ENCODE measurements at regions not wholly inside any gene's neighbourhood (a gene's known extent, or its start where the extent isn't known, plus 50 kb on each side); places are given as distances from the start of the nearest gene placed in this dataset.
"Not testable (repeated sequence)": the region's sequence is repeated elsewhere in the genome, so short reads cannot be mapped to it uniquely, and the experiment has no call there.

DNA sequence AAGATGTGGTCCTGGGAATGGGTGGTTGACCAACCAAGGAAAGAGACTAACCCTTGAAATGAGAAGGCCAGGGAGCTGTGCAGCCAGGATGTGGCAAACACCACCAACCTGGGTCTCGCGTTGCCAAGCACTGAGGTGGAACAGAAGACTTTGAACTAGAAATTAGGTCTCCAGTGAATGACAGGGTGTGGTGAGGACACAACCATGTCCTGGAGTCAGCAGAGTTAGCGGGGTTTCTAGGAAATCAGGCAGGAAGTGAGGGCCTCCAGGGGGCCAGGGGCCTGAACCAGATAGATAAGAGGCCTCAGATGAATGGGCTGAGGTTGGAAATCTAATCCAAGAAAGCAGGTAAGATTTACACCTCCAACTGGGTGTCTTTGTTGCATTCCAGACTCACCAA is 353.3 kb upstream of the ARID1B start:
- no peak for ATAC-seq (ENCODE audit: low read depth)

DNA sequence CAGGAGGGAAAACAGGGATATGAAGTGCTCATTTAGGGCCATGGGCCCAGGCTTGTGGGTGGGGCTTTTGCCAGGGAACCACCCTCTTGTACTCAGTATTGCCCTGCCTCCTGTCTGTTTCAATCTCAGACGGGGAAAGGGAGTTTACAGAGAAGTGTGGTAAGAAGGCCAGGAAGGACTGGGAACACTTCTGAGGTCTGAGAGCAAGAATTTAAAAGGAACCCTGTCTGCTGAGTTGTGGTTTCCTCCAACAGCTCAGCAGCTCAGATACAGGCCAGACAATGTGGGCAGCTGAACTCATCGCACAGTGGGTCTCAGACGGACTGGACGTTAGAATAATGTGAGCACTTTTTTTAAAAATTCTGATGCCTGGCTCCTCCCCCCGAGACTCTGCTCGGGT is 354.1 kb upstream of the ARID1B start:
- TF ChIP-seq, protein P1, sequence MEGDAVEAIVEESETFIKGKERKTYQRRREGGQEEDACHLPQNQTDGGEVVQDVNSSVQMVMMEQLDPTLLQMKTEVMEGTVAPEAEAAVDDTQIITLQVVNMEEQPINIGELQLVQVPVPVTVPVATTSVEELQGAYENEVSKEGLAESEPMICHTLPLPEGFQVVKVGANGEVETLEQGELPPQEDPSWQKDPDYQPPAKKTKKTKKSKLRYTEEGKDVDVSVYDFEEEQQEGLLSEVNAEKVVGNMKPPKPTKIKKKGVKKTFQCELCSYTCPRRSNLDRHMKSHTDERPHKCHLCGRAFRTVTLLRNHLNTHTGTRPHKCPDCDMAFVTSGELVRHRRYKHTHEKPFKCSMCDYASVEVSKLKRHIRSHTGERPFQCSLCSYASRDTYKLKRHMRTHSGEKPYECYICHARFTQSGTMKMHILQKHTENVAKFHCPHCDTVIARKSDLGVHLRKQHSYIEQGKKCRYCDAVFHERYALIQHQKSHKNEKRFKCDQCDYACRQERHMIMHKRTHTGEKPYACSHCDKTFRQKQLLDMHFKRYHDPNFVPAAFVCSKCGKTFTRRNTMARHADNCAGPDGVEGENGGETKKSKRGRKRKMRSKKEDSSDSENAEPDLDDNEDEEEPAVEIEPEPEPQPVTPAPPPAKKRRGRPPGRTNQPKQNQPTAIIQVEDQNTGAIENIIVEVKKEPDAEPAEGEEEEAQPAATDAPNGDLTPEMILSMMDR (IDR thresholded peaks at IDR 0.05; ENCODE audit: poor library complexity, severe bottlenecking), result no peak
- Histone ChIP-seq H3K9me3 (ENCODE audit: severe bottlenecking) (no peaks in the 10 kb centered on the region), H3K36me3 (ENCODE audit: low read depth) (no peaks in the 10 kb centered on the region), H3K4me1 (ENCODE audit: insufficient read depth, poor library complexity, severe bottlenecking) (peaks cover 10% of the 10 kb centered on the region), H3K4me3 (ENCODE audit: severe bottlenecking) (no peak overlapping the region), H3K27ac (ENCODE audit: poor library complexity, severe bottlenecking) (no peak overlapping the region), H3K27me3 (ENCODE audit: insufficient read depth, poor library complexity, severe bottlenecking) (no peaks in the 10 kb centered on the region)
- no peak for DNase-seq (ENCODE audit: low spot score)
- ATAC-seq (ENCODE audit: low read depth), result no peak

More for the DNA sequence above, 353.3 kb upstream of the ARID1B start:
- Histone ChIP-seq H3K9me3 (ENCODE audit: severe bottlenecking) (no peaks in the 10 kb centered on the region), H3K4me3 (ENCODE audit: severe bottlenecking) (no peak overlapping the region), H3K4me1 (ENCODE audit: insufficient read depth, poor library complexity, severe bottlenecking) (peaks cover 10% of the 10 kb centered on the region), H3K27ac (ENCODE audit: poor library complexity, severe bottlenecking) (no peak overlapping the region), H3K27me3 (ENCODE audit: insufficient read depth, poor library complexity, severe bottlenecking) (no peaks in the 10 kb centered on the region), H3K36me3 (ENCODE audit: low read depth) (no peaks in the 10 kb centered on the region)
- no peak for DNase-seq (ENCODE audit: low spot score)
- TF ChIP-seq, protein P1 (IDR thresholded peaks at IDR 0.05; ENCODE audit: poor library complexity, severe bottlenecking), result no peak

DNA sequence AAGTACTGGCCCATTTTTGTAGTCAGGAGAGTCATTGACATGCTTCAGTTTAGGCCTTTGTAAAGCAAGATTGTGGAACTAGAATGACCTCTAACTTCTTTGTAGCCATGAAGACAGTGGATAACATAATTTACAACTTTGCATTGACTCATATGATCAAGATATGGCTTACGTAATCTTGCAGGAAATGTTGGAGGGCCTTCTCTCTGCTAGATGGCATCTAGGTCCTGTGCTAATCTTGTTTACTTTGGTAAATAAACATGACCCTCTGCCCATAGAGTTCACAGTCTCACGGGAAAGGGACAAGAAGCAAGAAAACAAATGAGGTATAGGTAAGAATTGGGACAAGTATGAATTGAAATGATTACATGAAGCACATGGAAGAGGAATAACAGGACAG is 355.2 kb upstream of the ARID1B start:
- no peak for DNase-seq (ENCODE audit: low spot score)
- no peak for ATAC-seq (ENCODE audit: low read depth)
- TF ChIP-seq, protein P1 (IDR thresholded peaks at IDR 0.05; ENCODE audit: poor library complexity, severe bottlenecking), result no peak
- peaks cover under 1% of the 10 kb centered on the region for H3K4me1 ChIP-seq (ENCODE audit: insufficient read depth, poor library complexity, severe bottlenecking)
- no peaks in the 10 kb centered on the region for H3K36me3 ChIP-seq (ENCODE audit: low read depth)
- no peak overlapping the region for H3K4me3 ChIP-seq (ENCODE audit: severe bottlenecking)
- H3K27ac ChIP-seq (ENCODE audit: poor library complexity, severe bottlenecking), result no peak overlapping the region
- no peaks in the 10 kb centered on the region for H3K27me3 ChIP-seq (ENCODE audit: insufficient read depth, poor library complexity, severe bottlenecking)
- H3K9me3 ChIP-seq (ENCODE audit: severe bottlenecking), result no peaks in the 10 kb centered on the region

DNA sequence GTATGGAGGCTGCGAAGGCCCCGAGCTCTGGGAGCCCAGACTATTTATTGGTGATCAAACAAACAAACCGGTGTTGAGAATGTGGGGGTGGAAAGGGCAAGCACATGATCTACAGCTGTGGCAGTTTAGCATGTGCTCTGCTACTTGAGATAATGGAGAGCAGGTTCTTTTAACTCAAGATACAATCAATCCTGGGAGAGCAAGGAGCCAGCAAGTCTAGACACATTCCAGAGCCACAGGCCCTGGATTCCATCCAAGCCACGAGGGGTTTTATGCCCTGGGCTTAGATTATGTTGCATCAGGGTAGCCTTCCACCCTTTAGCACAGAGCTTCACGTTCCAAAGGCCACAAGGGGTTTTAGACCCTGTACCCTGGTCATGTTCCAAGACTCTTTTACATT is 355.9 kb upstream of the ARID1B start:
- not testable (repeated sequence) for H3K9me3 ChIP-seq (ENCODE audit: severe bottlenecking); H3K36me3 ChIP-seq (ENCODE audit: low read depth); H3K27me3 ChIP-seq (ENCODE audit: insufficient read depth, poor library complexity, severe bottlenecking); ATAC-seq (ENCODE audit: low read depth); H3K27ac ChIP-seq (ENCODE audit: poor library complexity, severe bottlenecking); H3K4me3 ChIP-seq (ENCODE audit: severe bottlenecking); H3K4me1 ChIP-seq (ENCODE audit: insufficient read depth, poor library complexity, severe bottlenecking); DNase-seq (ENCODE audit: low spot score)

DNA sequence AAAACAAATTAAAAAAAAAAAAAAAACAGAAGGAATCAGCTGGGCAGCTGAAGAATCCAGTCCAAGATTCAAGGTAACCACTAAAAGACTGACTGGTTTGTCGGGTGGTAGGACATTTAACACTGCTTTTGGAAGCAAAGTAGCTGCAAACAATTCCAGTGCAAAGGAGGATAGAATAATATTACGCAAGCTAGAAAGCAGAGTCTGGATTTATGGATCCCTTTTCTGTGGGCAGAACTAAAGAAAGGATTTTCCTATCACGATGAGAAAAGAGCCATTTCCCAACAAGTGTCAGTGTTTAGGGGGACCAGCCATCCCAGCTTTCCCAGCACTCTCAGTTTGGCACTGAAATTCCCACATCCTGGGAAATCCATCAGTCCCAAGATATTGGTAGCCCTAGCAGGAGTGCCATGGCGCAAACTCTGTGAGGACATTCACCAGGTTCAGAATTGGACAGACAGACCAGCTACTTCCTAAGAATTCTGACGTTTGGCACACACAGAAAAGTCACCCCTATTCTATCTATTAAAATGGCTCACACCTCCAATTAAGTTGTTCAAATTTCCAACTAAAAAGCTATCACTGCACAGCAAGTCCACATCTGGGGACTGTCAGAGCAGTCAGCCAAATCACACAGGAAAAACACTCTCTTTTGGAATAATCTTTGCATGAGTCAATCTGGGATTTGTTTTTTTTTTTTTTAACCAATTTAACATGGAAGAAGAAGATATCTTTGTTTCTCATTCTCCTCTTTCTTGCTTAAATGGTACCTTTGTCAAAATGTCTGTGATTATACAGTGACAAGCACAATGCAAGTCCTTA is 356.8 kb upstream of the ARID1B start:
- DNase-seq (ENCODE audit: low spot score) (no peak), ATAC-seq (ENCODE audit: low read depth) (no peak)
- no peak overlapping the region for H3K27ac ChIP-seq (ENCODE audit: poor library complexity, severe bottlenecking)

More for the DNA sequence above, 356.8 kb upstream of the ARID1B start:
- TF ChIP-seq, protein P1 (IDR thresholded peaks at IDR 0.05; ENCODE audit: poor library complexity, severe bottlenecking), result no peak
- Histone ChIP-seq H3K9me3 (ENCODE audit: severe bottlenecking) (no peaks in the 10 kb centered on the region), H3K27me3 (ENCODE audit: insufficient read depth, poor library complexity, severe bottlenecking) (no peaks in the 10 kb centered on the region), H3K36me3 (ENCODE audit: low read depth) (no peaks in the 10 kb centered on the region), H3K4me3 (ENCODE audit: severe bottlenecking) (no peak overlapping the region), H3K4me1 (ENCODE audit: insufficient read depth, poor library complexity, severe bottlenecking) (no peaks in the 10 kb centered on the region)

Measured in RWPE2 (cell line).